ENCODE measurements at regions not wholly inside any gene's neighbourhood (a gene's known extent, or its start where the extent isn't known, plus 50 kb on each side); places are given as distances from the start of the nearest gene placed in this dataset.

DNA sequence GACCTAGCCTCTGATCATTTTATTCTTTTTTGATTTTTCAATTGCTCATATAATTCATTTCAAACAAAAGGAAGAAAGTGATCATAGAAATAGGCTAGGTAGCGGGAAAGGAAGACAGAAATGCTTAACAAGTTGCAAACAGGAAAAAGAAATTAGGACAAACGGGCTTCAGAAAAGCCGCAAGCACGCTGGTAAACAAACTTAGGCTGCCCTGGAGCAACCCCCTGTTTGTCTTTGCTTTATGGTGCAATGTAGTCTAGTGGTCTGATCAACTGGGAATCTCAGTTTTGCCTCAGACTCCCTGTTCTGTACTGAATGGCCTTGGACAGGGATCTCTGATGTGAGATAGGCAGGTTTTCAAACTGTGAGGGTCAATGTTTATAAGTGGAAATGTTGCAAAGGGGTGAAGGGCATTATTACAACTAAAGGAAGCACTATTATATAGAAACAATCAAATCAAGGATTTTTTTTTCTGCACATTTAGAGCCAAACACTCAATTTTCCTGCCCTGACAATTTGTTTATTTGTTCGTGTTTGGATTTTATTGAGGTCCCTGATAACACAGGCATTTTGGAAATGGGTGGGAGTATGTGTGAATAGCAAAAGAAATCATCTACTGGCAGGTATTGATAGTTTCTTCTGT lies 146.8 kb upstream of the NRIP1 start (continued):
- TF ChIP-seq ZNF292 (CRISPR knock-in tag; IDR thresholded peaks at IDR 0.05; ENCODE audit: borderline replicate concordance, low read depth) = peak; percentile 59; the same call in 1 of the 2 replicates
- TF ChIP-seq NRL (CRISPR knock-in tag; IDR thresholded peaks at IDR 0.05; ENCODE audit: borderline replicate concordance) = no peak
- TF ChIP-seq ZNF180 (CRISPR knock-in tag; IDR thresholded peaks at IDR 0.05; ENCODE audit: borderline replicate concordance, low read depth) = no peak
- no peak for TF ChIP-seq U2AF2 (IDR thresholded peaks at IDR 0.05; ENCODE audit: low read depth, low read length)
- no peak for TF ChIP-seq EED (CRISPR knock-in tag; IDR thresholded peaks at IDR 0.05)
- TF ChIP-seq, protein P1, sequence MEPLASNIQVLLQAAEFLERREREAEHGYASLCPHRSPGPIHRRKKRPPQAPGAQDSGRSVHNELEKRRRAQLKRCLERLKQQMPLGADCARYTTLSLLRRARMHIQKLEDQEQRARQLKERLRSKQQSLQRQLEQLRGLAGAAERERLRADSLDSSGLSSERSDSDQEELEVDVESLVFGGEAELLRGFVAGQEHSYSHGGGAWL (CRISPR knock-in tag; IDR thresholded peaks at IDR 0.05) = no peak
- TF ChIP-seq, protein P2, sequence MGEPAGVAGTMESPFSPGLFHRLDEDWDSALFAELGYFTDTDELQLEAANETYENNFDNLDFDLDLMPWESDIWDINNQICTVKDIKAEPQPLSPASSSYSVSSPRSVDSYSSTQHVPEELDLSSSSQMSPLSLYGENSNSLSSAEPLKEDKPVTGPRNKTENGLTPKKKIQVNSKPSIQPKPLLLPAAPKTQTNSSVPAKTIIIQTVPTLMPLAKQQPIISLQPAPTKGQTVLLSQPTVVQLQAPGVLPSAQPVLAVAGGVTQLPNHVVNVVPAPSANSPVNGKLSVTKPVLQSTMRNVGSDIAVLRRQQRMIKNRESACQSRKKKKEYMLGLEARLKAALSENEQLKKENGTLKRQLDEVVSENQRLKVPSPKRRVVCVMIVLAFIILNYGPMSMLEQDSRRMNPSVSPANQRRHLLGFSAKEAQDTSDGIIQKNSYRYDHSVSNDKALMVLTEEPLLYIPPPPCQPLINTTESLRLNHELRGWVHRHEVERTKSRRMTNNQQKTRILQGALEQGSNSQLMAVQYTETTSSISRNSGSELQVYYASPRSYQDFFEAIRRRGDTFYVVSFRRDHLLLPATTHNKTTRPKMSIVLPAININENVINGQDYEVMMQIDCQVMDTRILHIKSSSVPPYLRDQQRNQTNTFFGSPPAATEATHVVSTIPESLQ (CRISPR knock-in tag; conservative IDR thresholded peaks at IDR 0.05) = no peak
- peak; percentile 95 for TF ChIP-seq MEF2D (CRISPR knock-in tag; IDR thresholded peaks at IDR 0.05)
- TF ChIP-seq, protein P3, sequence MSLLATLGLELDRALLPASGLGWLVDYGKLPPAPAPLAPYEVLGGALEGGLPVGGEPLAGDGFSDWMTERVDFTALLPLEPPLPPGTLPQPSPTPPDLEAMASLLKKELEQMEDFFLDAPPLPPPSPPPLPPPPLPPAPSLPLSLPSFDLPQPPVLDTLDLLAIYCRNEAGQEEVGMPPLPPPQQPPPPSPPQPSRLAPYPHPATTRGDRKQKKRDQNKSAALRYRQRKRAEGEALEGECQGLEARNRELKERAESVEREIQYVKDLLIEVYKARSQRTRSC (CRISPR knock-in tag; IDR thresholded peaks at IDR 0.05; ENCODE audit: low read depth) = no peak
- TF ChIP-seq TAF1 (CRISPR knock-in tag; IDR thresholded peaks at IDR 0.05) = no peak
- TF ChIP-seq ZNF136 (CRISPR knock-in tag; IDR thresholded peaks at IDR 0.05; ENCODE audit: low read depth) = no peak
- TF ChIP-seq SP140L (CRISPR knock-in tag; IDR thresholded peaks at IDR 0.05; ENCODE audit: borderline replicate concordance) = no peak; the same call in 1 of the 2 replicates
- TF ChIP-seq, protein P4, sequence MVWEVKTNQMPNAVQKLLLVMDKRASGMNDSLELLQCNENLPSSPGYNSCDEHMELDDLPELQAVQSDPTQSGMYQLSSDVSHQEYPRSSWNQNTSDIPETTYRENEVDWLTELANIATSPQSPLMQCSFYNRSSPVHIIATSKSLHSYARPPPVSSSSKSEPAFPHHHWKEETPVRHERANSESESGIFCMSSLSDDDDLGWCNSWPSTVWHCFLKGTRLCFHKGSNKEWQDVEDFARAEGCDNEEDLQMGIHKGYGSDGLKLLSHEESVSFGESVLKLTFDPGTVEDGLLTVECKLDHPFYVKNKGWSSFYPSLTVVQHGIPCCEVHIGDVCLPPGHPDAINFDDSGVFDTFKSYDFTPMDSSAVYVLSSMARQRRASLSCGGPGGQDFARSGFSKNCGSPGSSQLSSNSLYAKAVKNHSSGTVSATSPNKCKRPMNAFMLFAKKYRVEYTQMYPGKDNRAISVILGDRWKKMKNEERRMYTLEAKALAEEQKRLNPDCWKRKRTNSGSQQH (CRISPR knock-in tag; IDR thresholded peaks at IDR 0.05; ENCODE audit: low read depth) = 0 out of 2 replicates have a peak, but pooled peaks have one; percentile 35
- TF ChIP-seq, protein P5, sequence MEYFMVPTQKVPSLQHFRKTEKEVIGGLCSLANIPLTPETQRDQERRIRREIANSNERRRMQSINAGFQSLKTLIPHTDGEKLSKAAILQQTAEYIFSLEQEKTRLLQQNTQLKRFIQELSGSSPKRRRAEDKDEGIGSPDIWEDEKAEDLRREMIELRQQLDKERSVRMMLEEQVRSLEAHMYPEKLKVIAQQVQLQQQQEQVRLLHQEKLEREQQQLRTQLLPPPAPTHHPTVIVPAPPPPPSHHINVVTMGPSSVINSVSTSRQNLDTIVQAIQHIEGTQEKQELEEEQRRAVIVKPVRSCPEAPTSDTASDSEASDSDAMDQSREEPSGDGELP (IDR thresholded peaks at IDR 0.05; ENCODE audit: borderline replicate concordance, low read depth) = peak; percentile 64; the same call in 1 of the 2 replicates
- 0 out of 2 replicates have a peak, but pooled peaks have one; percentile 40 for TF ChIP-seq KDM2A (CRISPR knock-in tag; IDR thresholded peaks at IDR 0.05; ENCODE audit: borderline replicate concordance, low read depth)
- TF ChIP-seq, protein P6, sequence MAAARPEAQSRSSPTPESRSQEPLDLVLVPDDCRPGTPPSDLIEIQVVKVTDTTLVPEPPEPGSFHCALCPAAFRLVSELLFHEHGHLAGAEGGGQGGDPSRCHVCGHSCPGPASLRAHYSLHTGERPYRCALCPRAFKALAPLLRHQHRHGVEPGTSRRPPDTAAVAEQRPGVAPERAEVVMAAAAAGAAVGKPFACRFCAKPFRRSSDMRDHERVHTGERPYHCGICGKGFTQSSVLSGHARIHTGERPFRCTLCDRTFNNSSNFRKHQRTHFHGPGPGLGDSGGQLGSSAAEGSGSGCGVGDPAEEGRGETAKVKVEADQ (CRISPR knock-in tag; IDR thresholded peaks at IDR 0.05; ENCODE audit: borderline replicate concordance) = no peak
- peak; percentile 26; the same call in 1 of the 2 replicates for TF ChIP-seq ZNF607 (CRISPR knock-in tag; IDR thresholded peaks at IDR 0.05; ENCODE audit: borderline replicate concordance)
- 0 out of 2 replicates have a peak, but pooled peaks have one; percentile 29 for TF ChIP-seq FOSL1 (CRISPR knock-in tag; IDR thresholded peaks at IDR 0.05; ENCODE audit: borderline replicate concordance)
- TF ChIP-seq, protein P7, sequence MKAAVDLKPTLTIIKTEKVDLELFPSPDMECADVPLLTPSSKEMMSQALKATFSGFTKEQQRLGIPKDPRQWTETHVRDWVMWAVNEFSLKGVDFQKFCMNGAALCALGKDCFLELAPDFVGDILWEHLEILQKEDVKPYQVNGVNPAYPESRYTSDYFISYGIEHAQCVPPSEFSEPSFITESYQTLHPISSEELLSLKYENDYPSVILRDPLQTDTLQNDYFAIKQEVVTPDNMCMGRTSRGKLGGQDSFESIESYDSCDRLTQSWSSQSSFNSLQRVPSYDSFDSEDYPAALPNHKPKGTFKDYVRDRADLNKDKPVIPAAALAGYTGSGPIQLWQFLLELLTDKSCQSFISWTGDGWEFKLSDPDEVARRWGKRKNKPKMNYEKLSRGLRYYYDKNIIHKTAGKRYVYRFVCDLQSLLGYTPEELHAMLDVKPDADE (CRISPR knock-in tag; IDR thresholded peaks at IDR 0.05) = no peak
- no peak; the same call in 1 of the 2 replicates for TF ChIP-seq JDP2 (CRISPR knock-in tag; IDR thresholded peaks at IDR 0.05; ENCODE audit: borderline replicate concordance)
- TF ChIP-seq MATR3 (CRISPR knock-in tag; IDR thresholded peaks at IDR 0.05) = no peak
- no peak for TF ChIP-seq KLF9 (CRISPR knock-in tag; IDR thresholded peaks at IDR 0.05; ENCODE audit: low read depth)
